HL-60 (cell line): ENCODE measurements at regions not wholly inside any gene's neighbourhood (a gene's known extent, or its start where the extent isn't known, plus 50 kb on each side); places are given as distances from the start of the nearest gene placed in this dataset.
A peak's percentile ranks its signal among the peaks of the same experiment; 100 is the strongest.

Source experiments
- DNase-seq, 2 experiments: peaks; one replicate each; pipeline ENCODE4 v3.0.0-alpha.2; 2010 to 2020; ENCODE audit warnings: low read depth in 1 of 2, low spot score in 1 of 2
- H3K27ac ChIP-seq: fragments of 250-450 bp; sonication (Bioruptor Pico); replicated peaks from 2 replicates; pipeline ENCODE4 v1.5.1; 2020; ENCODE audit warnings: mild to moderate bottlenecking, moderate library complexity
- H3K27me3 ChIP-seq: fragments of 250-450 bp; sonication (Bioruptor Pico); 2 replicates; pipeline ENCODE4 v1.5.1; 2021; ENCODE audit warnings: mild to moderate bottlenecking, moderate library complexity; ENCODE audit not compliant: insufficient read depth, poor library complexity, severe bottlenecking
- H3K4me3 ChIP-seq: replicated peaks from 2 replicates; pipeline ENCODE4 v1.5.1; 2011; ENCODE audit warnings: mild to moderate bottlenecking, control low read depth, low read length; ENCODE audit not compliant: insufficient read depth
- CTCF ChIP-seq: IDR thresholded peaks from one replicate; pipeline ENCODE4 v1.5.1; 2011; ENCODE audit warnings: low read length, control low read depth, inconsistent platforms; ENCODE audit not compliant: insufficient read depth
- GABPA ChIP-seq: IDR thresholded peaks from 2 replicates; pipeline ENCODE4 v1.6.1; 2012; ENCODE audit warnings: low read depth
- POLR2AphosphoS5 ChIP-seq: IDR thresholded peaks from 2 replicates; pipeline ENCODE4 v1.6.1; 2012; ENCODE audit warnings: low read depth
- REST ChIP-seq: IDR thresholded peaks from 2 replicates; pipeline ENCODE4 v1.6.1; 2012; ENCODE audit warnings: low read depth; ENCODE audit not compliant: insufficient replicate concordance
- SPI1 ChIP-seq: IDR thresholded peaks from 2 replicates; pipeline ENCODE4 v1.6.1; 2012; ENCODE audit warnings: low read depth, mild to moderate bottlenecking, borderline replicate concordance

GRCh38 chr2:16208241-16208797 is 268.0 kb downstream of the MYCN start:
- no peak overlapping the region for H3K27ac ChIP-seq
- no peak for DNase-seq
- TF ChIP-seq CTCF (no peak), SPI1 (0 out of 2 replicates have a peak, but pooled peaks have one; percentile 24)
- H3K27me3 ChIP-seq = no peaks in the 10 kb centered on the region
- H3K4me3 ChIP-seq = no peak overlapping the region

GRCh38 chr2:16207611-16208010 is 267.3 kb downstream of the MYCN start:
- Histone ChIP-seq H3K27me3 (no peaks in the 10 kb centered on the region), H3K4me3 (no peak overlapping the region), H3K27ac (no peak overlapping the region)
- no peak for TF ChIP-seq CTCF
- no peak for DNase-seq

GRCh38 chr2:16207151-16207550 is 266.8 kb downstream of the MYCN start:
- TF ChIP-seq POLR2AphosphoS5 (no peak), GABPA (no peak), SPI1 (no peak)
- no peak for DNase-seq
- Histone ChIP-seq H3K27ac (no peak overlapping the region), H3K27me3 (no peaks in the 10 kb centered on the region), H3K4me3 (no peak overlapping the region)

- no peaks in the 10 kb centered on the region for H3K27me3 ChIP-seq
- H3K4me3 ChIP-seq = no peak overlapping the region
- no peak for TF ChIP-seq GABPA
- H3K27ac ChIP-seq = no peak overlapping the region
- no peak for DNase-seq
Measured at GRCh38 chr2:16206191-16206944, 266.0 kb downstream of the MYCN start.

GRCh38 chr2:16205631-16206030 is 265.3 kb downstream of the MYCN start:
- no peak for DNase-seq
- no peak overlapping the region for H3K4me3 ChIP-seq
- TF ChIP-seq GABPA (no peak), CTCF (no peak), REST (no peak), SPI1 (no peak), POLR2AphosphoS5 (no peak)
- H3K27me3 ChIP-seq = no peaks in the 10 kb centered on the region
- H3K27ac ChIP-seq = no peak overlapping the region
